Esophagus squamous epithelium (tissue), 4 donors: ENCODE measurements at regions not wholly inside any gene's neighbourhood (a gene's known extent, or its start where the extent isn't known, plus 50 kb on each side); places are given as distances from the start of the nearest gene placed in this dataset.

Experiments
- CTCF ChIP-seq, 6 experiments: fragments of 450-650 bp in 4 of 6; fragments of 200-600 bp in 2 of 6; sonication (generic) in 2 of 6; IDR thresholded peaks; one replicate each; pipeline ENCODE4 v1.5.1; 2016 to 2019; ENCODE audit warnings: antibody characterized with exemption in 6 of 6, mild to moderate bottlenecking in 4 of 6, moderate library complexity in 4 of 6
- POLR2A ChIP-seq, 4 donors: fragments of 450-650 bp; IDR thresholded peaks; one replicate each; pipeline ENCODE4 v1.6.1; 2017; ENCODE audit warnings: antibody characterized with exemption in 4 of 4, mild to moderate bottlenecking in 4 of 4, moderate library complexity in 3 of 4

- no peak for TF ChIP-seq CTCF (IDR thresholded peaks at IDR 0.05)
- TF ChIP-seq POLR2A (IDR thresholded peaks at IDR 0.05): no peak
These were observed 1240.3 kb upstream of the MAP3K7 start for GRCh38 chr6:91827151-91827550.
